ENCODE measurements at regions not wholly inside any gene's neighbourhood (a gene's known extent, or its start where the extent isn't known, plus 50 kb on each side); places are given as distances from the start of the nearest gene placed in this dataset.

DNA sequence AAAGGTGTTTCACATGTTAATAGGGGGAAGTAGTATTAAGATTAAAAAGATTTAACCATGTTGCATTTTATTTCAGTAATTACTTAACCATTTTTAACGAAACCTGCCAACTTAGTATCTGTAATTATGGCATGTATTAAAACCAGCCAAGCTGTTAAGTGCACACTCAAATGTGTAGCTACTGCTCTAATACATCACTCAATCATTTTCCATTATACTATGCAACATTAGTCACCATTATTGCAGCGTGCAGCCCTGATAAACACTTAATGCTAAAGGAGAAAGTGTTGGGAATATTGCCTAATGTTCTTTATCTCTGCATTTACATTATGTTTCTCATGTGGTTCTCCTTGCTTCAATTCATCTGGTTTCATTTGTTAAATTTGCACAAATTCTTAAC is 745.9 kb upstream of the FAM98A start:
- Histone ChIP-seq H3K27ac (ENCODE audit: low read depth, low read length, poor library complexity, severe bottlenecking) (no peak overlapping the region), H3K27me3 (replicated peaks; ENCODE audit: insufficient read depth, low read depth, low read length, poor library complexity) (no peaks in the 10 kb centered on the region), H3K4me3 (ENCODE audit: low read depth, low read length, poor library complexity, severe bottlenecking) (no peak overlapping the region), H3K36me3 (ENCODE audit: insufficient read depth, low read length, poor library complexity, severe bottlenecking) (no peaks in the 10 kb centered on the region), H3K9me3 (ENCODE audit: low read depth, low read length, poor library complexity, severe bottlenecking) (no peaks in the 10 kb centered on the region), H3K4me1 (ENCODE audit: insufficient read depth, low read length, poor library complexity, severe bottlenecking) (no peaks in the 10 kb centered on the region)
- BruUV-seq (replicated peaks) = no TSS peak
- ChIA-PET CTCF (no interaction called here), POLR2A (ENCODE audit: low non-redundant PET) (no interaction called here)
- intact Hi-C loops (cut with micrococcal nuclease; ENCODE audit: unreplicated experiment) = no loop called here
- no peak for TF ChIP-seq EZH2 (IDR thresholded peaks at IDR 0.05; ENCODE audit: borderline replicate concordance, low read depth, low read length, poor library complexity, severe bottlenecking)
- no peak for DNase-seq (ENCODE audit: low spot score)

DNA sequence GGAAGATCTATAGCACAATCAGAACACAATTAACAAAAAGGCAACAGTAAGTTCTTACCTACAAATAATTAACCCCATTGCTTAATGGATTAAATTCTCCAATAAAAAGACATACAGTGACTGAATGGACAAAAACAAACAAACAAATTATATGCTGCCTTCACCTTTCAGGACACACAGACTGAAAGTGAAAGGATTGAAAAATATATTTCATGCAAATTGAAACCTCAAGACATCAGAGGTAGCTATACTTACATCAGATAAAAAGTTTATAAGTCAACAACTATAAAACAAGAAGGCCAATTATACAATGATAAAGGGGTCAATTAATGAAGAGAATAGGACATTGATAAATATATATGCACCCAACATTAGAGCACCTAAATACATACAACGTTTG is 741.2 kb upstream of the FAM98A start:
- intact Hi-C loops (cut with micrococcal nuclease; ENCODE audit: unreplicated experiment) = no loop called here
- no peaks in the 10 kb centered on the region for H3K27me3 ChIP-seq (replicated peaks; ENCODE audit: insufficient read depth, low read depth, low read length, poor library complexity)
- TF ChIP-seq EZH2 (IDR thresholded peaks at IDR 0.05; ENCODE audit: borderline replicate concordance, low read depth, low read length, poor library complexity, severe bottlenecking) = no peak
- TF ChIP-seq, protein P1, sequence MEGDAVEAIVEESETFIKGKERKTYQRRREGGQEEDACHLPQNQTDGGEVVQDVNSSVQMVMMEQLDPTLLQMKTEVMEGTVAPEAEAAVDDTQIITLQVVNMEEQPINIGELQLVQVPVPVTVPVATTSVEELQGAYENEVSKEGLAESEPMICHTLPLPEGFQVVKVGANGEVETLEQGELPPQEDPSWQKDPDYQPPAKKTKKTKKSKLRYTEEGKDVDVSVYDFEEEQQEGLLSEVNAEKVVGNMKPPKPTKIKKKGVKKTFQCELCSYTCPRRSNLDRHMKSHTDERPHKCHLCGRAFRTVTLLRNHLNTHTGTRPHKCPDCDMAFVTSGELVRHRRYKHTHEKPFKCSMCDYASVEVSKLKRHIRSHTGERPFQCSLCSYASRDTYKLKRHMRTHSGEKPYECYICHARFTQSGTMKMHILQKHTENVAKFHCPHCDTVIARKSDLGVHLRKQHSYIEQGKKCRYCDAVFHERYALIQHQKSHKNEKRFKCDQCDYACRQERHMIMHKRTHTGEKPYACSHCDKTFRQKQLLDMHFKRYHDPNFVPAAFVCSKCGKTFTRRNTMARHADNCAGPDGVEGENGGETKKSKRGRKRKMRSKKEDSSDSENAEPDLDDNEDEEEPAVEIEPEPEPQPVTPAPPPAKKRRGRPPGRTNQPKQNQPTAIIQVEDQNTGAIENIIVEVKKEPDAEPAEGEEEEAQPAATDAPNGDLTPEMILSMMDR (conservative IDR thresholded peaks at IDR 0.05; ENCODE audit: low read depth, low read length) = no peak
- no TSS peak for BruUV-seq (replicated peaks)
- H3K4me1 ChIP-seq (ENCODE audit: insufficient read depth, low read length, poor library complexity, severe bottlenecking) = no peaks in the 10 kb centered on the region
- CTCF ChIA-PET = no interaction called here
- H3K27ac ChIP-seq (ENCODE audit: low read depth, low read length, poor library complexity, severe bottlenecking) = no peak overlapping the region
- POLR2A ChIA-PET (ENCODE audit: low non-redundant PET) = no interaction called here
- DNase-seq (ENCODE audit: low spot score) = no peak
- H3K36me3 ChIP-seq (ENCODE audit: insufficient read depth, low read length, poor library complexity, severe bottlenecking) = no peaks in the 10 kb centered on the region
- no peaks in the 10 kb centered on the region for H3K9me3 ChIP-seq (ENCODE audit: low read depth, low read length, poor library complexity, severe bottlenecking)
- no peak overlapping the region for H3K4me3 ChIP-seq (ENCODE audit: low read depth, low read length, poor library complexity, severe bottlenecking)

DNA sequence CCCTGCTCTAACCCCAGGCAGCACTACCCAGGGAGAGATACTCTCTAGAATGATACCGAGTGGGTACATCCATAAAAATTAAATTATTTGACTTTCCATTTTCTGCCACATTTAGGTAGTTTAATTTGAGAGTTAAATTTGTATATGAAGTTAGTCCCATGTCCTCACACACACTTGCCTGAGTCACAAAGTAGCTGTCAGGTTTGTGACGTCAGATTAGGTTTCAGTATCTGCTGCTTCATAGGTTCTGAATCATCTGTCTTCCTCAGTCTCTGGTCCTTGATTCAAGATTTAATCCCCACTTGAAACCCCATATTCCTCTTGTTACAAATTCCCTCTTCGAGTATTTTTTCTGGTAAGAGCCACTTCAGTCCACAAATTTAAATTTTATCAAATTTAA is 738.6 kb upstream of the FAM98A start:
- intact Hi-C loops (cut with micrococcal nuclease; ENCODE audit: unreplicated experiment) = no loop called here
- BruUV-seq (replicated peaks) = no TSS peak
- no peak for DNase-seq (ENCODE audit: low spot score)
- POLR2A ChIA-PET (ENCODE audit: low non-redundant PET) = no interaction called here
- no peaks in the 10 kb centered on the region for H3K36me3 ChIP-seq (ENCODE audit: insufficient read depth, low read length, poor library complexity, severe bottlenecking)
- no peaks in the 10 kb centered on the region for H3K4me1 ChIP-seq (ENCODE audit: insufficient read depth, low read length, poor library complexity, severe bottlenecking)
- no peak overlapping the region for H3K4me3 ChIP-seq (ENCODE audit: low read depth, low read length, poor library complexity, severe bottlenecking)
- TF ChIP-seq, protein P1 (conservative IDR thresholded peaks at IDR 0.05; ENCODE audit: low read depth, low read length) = no peak
- TF ChIP-seq EZH2 (IDR thresholded peaks at IDR 0.05; ENCODE audit: borderline replicate concordance, low read depth, low read length, poor library complexity, severe bottlenecking) = no peak
- H3K27me3 ChIP-seq (replicated peaks; ENCODE audit: insufficient read depth, low read depth, low read length, poor library complexity) = no peaks in the 10 kb centered on the region
- H3K9me3 ChIP-seq (ENCODE audit: low read depth, low read length, poor library complexity, severe bottlenecking) = no peaks in the 10 kb centered on the region
- CTCF ChIA-PET = no interaction called here
- no peak overlapping the region for H3K27ac ChIP-seq (ENCODE audit: low read depth, low read length, poor library complexity, severe bottlenecking)

DNA sequence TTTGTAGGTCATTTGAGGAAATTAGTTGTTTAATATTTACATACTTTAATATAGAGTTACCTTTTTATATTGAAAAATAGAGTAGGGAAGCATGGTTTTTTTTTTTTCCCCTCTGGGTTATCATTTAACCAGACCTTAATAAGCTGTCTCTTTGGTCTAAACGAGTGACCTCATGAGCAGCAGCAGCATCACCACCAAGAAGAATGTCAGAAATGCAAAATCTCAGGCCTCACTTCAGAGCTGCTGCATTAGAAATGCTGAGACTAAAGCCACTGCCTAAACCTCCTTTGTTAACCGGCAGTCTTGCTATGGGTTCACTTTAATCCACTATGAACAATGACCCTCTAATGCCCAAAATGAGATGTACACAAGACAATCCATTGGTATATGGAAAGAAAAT is 733.7 kb upstream of the FAM98A start:
- CTCF ChIA-PET = no interaction called here
- H3K4me3 ChIP-seq (ENCODE audit: low read depth, low read length, poor library complexity, severe bottlenecking) = no peak overlapping the region
- intact Hi-C loops (cut with micrococcal nuclease; ENCODE audit: unreplicated experiment) = no loop called here
- no peak for DNase-seq (ENCODE audit: low spot score)
- no peak overlapping the region for H3K27ac ChIP-seq (ENCODE audit: low read depth, low read length, poor library complexity, severe bottlenecking)
- no peak for TF ChIP-seq EZH2 (IDR thresholded peaks at IDR 0.05; ENCODE audit: borderline replicate concordance, low read depth, low read length, poor library complexity, severe bottlenecking)
- TF ChIP-seq, protein P1 (conservative IDR thresholded peaks at IDR 0.05; ENCODE audit: low read depth, low read length) = no peak
- POLR2A ChIA-PET (ENCODE audit: low non-redundant PET) = no interaction called here
- no TSS peak for BruUV-seq (replicated peaks)
- H3K36me3 ChIP-seq (ENCODE audit: insufficient read depth, low read length, poor library complexity, severe bottlenecking) = no peaks in the 10 kb centered on the region
- no peaks in the 10 kb centered on the region for H3K4me1 ChIP-seq (ENCODE audit: insufficient read depth, low read length, poor library complexity, severe bottlenecking)
- no peaks in the 10 kb centered on the region for H3K9me3 ChIP-seq (ENCODE audit: low read depth, low read length, poor library complexity, severe bottlenecking)
- H3K27me3 ChIP-seq (replicated peaks; ENCODE audit: insufficient read depth, low read depth, low read length, poor library complexity) = no peaks in the 10 kb centered on the region
